Gastrocnemius medialis (tissue), 4 donors: ENCODE measurements at regions not wholly inside any gene's neighbourhood (a gene's known extent, or its start where the extent isn't known, plus 50 kb on each side); places are given as distances from the start of the nearest gene placed in this dataset.

Experiments
- POLR2A ChIP-seq, 2 donors: fragments of 450-650 bp; IDR thresholded peaks; one replicate each; pipeline ENCODE4 v1.6.1; 2017; ENCODE audit warnings: antibody characterized with exemption in 2 of 2, mild to moderate bottlenecking in 2 of 2, moderate library complexity in 2 of 2
- TF ChIP-seq, protein P1 (sequence below), 5 experiments: fragments of 450-650 bp in 3 of 5; fragments of 200-600 bp in 2 of 5; sonication (generic) in 2 of 5; IDR thresholded peaks in 4 of 5; conservative IDR thresholded peaks in 1 of 5; 1 replicate in 4 of 5; 2 replicates in 1 of 5; pipeline ENCODE4 v1.5.1; 2016 to 2019; ENCODE audit warnings: antibody characterized with exemption in 5 of 5, mild to moderate bottlenecking in 3 of 5, moderate library complexity in 3 of 5

DNA sequence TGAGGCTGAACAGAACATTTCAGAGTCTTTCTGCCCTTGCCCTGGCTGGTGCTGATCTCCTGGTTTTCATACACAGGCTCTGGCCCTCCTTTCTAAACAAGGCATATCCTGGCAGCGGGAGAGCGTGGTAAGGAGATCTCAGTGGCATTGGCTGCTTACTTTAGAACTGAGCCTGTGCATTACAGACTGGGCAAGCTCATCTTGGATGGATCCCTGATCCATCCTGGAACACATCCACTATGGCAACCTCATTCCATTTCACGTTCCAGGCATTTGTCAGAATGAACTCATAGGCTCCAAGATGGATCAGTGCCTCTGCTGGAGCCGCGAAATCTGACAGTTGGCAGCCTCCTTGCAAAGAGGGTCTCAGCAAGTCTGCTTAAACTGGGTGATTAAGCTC, 224.5 kb upstream of the PELI2 start:
- TF ChIP-seq, protein P1, sequence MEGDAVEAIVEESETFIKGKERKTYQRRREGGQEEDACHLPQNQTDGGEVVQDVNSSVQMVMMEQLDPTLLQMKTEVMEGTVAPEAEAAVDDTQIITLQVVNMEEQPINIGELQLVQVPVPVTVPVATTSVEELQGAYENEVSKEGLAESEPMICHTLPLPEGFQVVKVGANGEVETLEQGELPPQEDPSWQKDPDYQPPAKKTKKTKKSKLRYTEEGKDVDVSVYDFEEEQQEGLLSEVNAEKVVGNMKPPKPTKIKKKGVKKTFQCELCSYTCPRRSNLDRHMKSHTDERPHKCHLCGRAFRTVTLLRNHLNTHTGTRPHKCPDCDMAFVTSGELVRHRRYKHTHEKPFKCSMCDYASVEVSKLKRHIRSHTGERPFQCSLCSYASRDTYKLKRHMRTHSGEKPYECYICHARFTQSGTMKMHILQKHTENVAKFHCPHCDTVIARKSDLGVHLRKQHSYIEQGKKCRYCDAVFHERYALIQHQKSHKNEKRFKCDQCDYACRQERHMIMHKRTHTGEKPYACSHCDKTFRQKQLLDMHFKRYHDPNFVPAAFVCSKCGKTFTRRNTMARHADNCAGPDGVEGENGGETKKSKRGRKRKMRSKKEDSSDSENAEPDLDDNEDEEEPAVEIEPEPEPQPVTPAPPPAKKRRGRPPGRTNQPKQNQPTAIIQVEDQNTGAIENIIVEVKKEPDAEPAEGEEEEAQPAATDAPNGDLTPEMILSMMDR (IDR thresholded peaks at IDR 0.05 in 4 of 5, conservative IDR thresholded peaks at IDR 0.05 in 1 of 5), result no peak
- TF ChIP-seq POLR2A (IDR thresholded peaks at IDR 0.05), result no peak
